Parathyroid adenoma (tissue), 2 donors: ENCODE measurements at regions not wholly inside any gene's neighbourhood (a gene's known extent, or its start where the extent isn't known, plus 50 kb on each side); places are given as distances from the start of the nearest gene placed in this dataset.

Experiments used
- H2AFZ ChIP-seq: fragments of 300-600 bp; sonication (generic); one replicate; pipeline ENCODE4 v1.7.0; 2017; ENCODE audit warnings: antibody characterized with exemption, mild to moderate bottlenecking
- H3K27ac ChIP-seq: fragments of 300-600 bp; sonication (generic); one replicate; pipeline ENCODE4 v1.7.0; 2017
- H3K27me3 ChIP-seq: fragments of 300-600 bp; sonication (generic); one replicate; pipeline ENCODE4 v1.7.0; 2017; ENCODE audit warnings: low read length; ENCODE audit not compliant: control insufficient read depth, insufficient read depth
- H3K36me3 ChIP-seq: fragments of 300-600 bp; sonication (generic); one replicate; pipeline ENCODE4 v1.7.0; 2017; ENCODE audit warnings: low read length; ENCODE audit not compliant: control insufficient read depth, insufficient read depth
- H3K4me1 ChIP-seq: fragments of 300-600 bp; sonication (generic); one replicate; pipeline ENCODE4 v1.7.0; 2017; ENCODE audit warnings: control low read depth
- H3K4me2 ChIP-seq: fragments of 300-600 bp; sonication (generic); one replicate; pipeline ENCODE4 v1.7.0; 2017; ENCODE audit warnings: low read length
- H3K4me3 ChIP-seq: fragments of 300-600 bp; sonication (generic); one replicate; pipeline ENCODE4 v1.7.0; 2017; ENCODE audit warnings: low read depth, low read length
- H3K79me2 ChIP-seq: fragments of 300-600 bp; sonication (generic); one replicate; pipeline ENCODE4 v1.7.0; 2017; ENCODE audit warnings: control low read depth
- H3K9ac ChIP-seq: fragments of 300-600 bp; sonication (generic); one replicate; pipeline ENCODE4 v1.7.0; 2017; ENCODE audit warnings: mild to moderate bottlenecking
- H3K9me3 ChIP-seq: fragments of 300-600 bp; sonication (generic); one replicate; pipeline ENCODE4 v1.7.0; 2017; ENCODE audit warnings: low read length; ENCODE audit not compliant: control insufficient read depth
- TF ChIP-seq, protein P1 (sequence below): fragments of 300-600 bp; sonication (generic); IDR thresholded peaks from one replicate; pipeline ENCODE4 v1.7.0; 2017; ENCODE audit warnings: antibody characterized with exemption, mild to moderate bottlenecking
- donor health status: primary hyperparathyroidism.

DNA sequence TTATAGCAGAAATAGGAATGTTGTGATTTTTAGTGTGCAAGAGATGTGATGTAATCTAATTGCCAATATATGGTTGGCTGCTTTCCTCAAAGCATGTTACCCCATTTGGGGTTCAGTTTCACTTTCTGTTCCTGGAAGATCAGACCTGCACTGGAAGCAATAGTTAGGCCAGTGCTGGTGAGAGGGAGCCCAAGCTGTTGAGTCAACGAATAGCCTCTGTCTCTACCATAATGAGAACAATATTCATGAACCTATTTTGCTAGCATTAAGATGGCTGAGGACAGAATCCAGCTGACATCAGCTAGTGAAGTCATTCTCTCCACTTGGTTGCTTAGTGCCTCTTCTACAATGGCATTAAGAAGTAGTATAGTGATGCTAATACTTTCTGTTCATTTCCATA lies 379.9 kb upstream of the DCN start:
- Histone ChIP-seq H3K4me3 (no peak overlapping the region), H3K27ac (no peak overlapping the region), H3K27me3 (no peaks in the 10 kb centered on the region), H3K36me3 (no peaks in the 10 kb centered on the region), H3K9me3 (no peaks in the 10 kb centered on the region), H3K9ac (no peak overlapping the region), H3K79me2 (no peaks in the 10 kb centered on the region), H2AFZ (no peak overlapping the region), H3K4me2 (no peak overlapping the region), H3K4me1 (no peaks in the 10 kb centered on the region)
- TF ChIP-seq, protein P1, sequence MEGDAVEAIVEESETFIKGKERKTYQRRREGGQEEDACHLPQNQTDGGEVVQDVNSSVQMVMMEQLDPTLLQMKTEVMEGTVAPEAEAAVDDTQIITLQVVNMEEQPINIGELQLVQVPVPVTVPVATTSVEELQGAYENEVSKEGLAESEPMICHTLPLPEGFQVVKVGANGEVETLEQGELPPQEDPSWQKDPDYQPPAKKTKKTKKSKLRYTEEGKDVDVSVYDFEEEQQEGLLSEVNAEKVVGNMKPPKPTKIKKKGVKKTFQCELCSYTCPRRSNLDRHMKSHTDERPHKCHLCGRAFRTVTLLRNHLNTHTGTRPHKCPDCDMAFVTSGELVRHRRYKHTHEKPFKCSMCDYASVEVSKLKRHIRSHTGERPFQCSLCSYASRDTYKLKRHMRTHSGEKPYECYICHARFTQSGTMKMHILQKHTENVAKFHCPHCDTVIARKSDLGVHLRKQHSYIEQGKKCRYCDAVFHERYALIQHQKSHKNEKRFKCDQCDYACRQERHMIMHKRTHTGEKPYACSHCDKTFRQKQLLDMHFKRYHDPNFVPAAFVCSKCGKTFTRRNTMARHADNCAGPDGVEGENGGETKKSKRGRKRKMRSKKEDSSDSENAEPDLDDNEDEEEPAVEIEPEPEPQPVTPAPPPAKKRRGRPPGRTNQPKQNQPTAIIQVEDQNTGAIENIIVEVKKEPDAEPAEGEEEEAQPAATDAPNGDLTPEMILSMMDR, result no peak

DNA sequence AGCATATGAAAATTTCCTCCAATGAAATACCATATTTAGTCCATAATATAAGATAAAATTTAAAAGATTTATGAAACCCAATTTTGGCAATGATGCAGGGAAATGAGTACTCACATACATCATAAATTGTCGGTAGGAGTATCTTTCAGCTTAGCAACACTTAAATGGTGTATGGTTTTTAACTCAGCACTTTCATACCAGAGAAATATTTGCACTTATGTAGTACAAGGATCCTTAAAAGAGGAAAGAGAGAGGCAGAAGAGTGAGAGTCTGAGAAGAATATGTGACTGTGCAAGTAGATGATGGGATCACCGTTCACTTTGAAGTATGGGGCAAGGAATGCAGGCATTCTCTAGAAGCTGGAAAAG lies 379.3 kb upstream of the DCN start:
- TF ChIP-seq, protein P1, result no peak
- Histone ChIP-seq H3K27me3 (no peaks in the 10 kb centered on the region), H3K4me3 (no peak overlapping the region)

DNA sequence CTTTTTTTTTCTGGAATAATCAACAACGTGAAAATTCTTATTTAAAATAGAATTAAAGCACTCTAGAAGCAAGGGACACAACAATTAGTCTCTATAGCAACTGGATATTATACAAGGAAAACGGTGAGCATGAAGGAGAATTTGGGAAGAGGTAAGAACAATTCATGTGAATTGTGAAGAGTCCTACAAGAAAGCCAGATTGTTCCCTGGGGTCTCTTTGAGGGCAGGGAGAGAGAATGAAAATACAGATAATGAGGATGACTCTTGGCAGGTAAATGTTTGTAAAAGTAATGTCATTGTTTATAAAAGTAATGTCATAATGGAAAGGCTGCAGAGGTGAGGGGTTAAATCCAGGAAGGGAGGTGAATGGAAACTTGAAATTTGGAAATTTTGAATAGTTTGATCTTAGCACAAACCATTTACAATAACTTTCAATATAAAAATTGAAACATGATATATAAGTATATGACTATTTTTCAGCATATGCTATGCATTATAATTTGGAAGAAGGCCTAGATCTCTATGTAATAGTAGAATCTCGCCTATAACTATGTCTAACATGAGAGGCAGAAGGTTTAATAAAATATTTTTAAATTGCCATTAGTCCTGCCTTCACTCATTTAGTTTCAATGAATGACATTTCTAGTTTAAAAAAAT lies 378.8 kb upstream of the DCN start:
- Histone ChIP-seq H3K9ac (no peak overlapping the region), H3K36me3 (no peaks in the 10 kb centered on the region), H3K4me3 (no peak overlapping the region), H3K4me1 (no peaks in the 10 kb centered on the region), H3K27ac (no peak overlapping the region), H3K4me2 (no peak overlapping the region), H3K9me3 (no peaks in the 10 kb centered on the region), H3K27me3 (no peaks in the 10 kb centered on the region), H3K79me2 (no peaks in the 10 kb centered on the region), H2AFZ (no peak overlapping the region)
- TF ChIP-seq, protein P1, result no peak

More for the DNA sequence above, 379.3 kb upstream of the DCN start:
- H3K27ac ChIP-seq, result no peak overlapping the region
- no peak overlapping the region for H2AFZ ChIP-seq
- no peak overlapping the region for H3K4me2 ChIP-seq
- no peaks in the 10 kb centered on the region for H3K36me3 ChIP-seq
- H3K9ac ChIP-seq, result no peak overlapping the region
- H3K4me1 ChIP-seq, result no peaks in the 10 kb centered on the region
- no peaks in the 10 kb centered on the region for H3K79me2 ChIP-seq
- no peaks in the 10 kb centered on the region for H3K9me3 ChIP-seq

DNA sequence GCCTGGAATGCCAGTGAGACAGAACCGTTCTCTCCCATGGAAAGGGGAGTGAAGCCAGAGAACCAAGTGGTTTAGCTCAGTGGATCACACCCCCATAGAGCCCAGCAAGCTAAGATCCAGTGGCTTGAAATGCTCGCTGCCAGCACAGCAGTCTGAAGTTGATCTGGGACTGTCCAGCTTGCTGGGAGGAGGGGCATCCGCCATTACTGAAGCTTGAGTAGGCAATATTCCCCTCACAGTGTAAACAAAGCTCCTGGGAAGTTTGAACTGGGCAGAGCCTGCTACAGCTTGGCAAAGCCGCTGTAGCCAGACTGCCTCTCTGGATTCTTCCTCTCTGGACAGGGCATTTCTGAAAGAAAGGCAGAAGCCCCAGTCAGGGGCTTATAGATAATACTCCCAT lies 374.3 kb upstream of the DCN start:
- TF ChIP-seq, protein P1, result no peak
- H3K27ac ChIP-seq, result no peak overlapping the region
- H3K9me3 ChIP-seq, result no peaks in the 10 kb centered on the region
- H2AFZ ChIP-seq, result no peak overlapping the region
- no peak overlapping the region for H3K9ac ChIP-seq
- no peaks in the 10 kb centered on the region for H3K79me2 ChIP-seq
- no peaks in the 10 kb centered on the region for H3K36me3 ChIP-seq
- H3K4me3 ChIP-seq, result no peak overlapping the region
- no peak overlapping the region for H3K4me2 ChIP-seq
- H3K27me3 ChIP-seq, result no peaks in the 10 kb centered on the region
- no peaks in the 10 kb centered on the region for H3K4me1 ChIP-seq
